ENCODE measurements at regions not wholly inside any gene's neighbourhood (a gene's known extent, or its start where the extent isn't known, plus 50 kb on each side); places are given as distances from the start of the nearest gene placed in this dataset.
"Not testable (repeated sequence)": the region's sequence is repeated elsewhere in the genome, so short reads cannot be mapped to it uniquely, and the experiment has no call there.

DNA sequence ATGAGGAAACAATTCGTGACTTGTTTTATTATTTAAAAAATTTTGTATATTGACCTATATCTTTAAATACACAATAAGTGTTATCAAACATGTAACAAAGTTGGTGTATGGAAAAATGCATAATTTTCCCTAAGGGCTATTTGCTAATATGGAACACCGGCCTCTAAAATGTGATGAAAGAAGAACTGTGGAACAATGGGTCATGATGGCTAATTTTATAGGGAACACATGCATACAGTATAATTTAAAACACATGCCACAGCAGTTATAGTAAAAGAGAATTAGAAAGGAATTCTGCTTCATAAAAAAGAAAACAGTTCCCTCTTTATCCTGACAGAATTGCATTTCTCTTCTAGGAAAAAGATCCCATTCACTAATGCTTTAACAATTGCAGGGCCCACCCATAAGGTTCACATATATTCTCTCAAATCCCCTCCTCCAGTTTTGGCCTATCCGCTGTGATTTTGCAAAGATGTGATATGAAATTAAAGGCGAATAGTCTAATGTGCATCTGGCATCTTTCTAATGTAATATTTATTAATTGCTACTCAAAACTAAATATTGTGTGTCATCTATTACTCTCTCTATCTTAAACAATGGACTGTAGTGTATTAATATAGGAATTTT is 628.1 kb upstream of the CITED2 start:
- no peak overlapping the region for H3K4me3 ChIP-seq (ENCODE audit: low read length)
- DNase-seq (ENCODE audit: low read depth), result no peak
- TF ChIP-seq, protein P1, sequence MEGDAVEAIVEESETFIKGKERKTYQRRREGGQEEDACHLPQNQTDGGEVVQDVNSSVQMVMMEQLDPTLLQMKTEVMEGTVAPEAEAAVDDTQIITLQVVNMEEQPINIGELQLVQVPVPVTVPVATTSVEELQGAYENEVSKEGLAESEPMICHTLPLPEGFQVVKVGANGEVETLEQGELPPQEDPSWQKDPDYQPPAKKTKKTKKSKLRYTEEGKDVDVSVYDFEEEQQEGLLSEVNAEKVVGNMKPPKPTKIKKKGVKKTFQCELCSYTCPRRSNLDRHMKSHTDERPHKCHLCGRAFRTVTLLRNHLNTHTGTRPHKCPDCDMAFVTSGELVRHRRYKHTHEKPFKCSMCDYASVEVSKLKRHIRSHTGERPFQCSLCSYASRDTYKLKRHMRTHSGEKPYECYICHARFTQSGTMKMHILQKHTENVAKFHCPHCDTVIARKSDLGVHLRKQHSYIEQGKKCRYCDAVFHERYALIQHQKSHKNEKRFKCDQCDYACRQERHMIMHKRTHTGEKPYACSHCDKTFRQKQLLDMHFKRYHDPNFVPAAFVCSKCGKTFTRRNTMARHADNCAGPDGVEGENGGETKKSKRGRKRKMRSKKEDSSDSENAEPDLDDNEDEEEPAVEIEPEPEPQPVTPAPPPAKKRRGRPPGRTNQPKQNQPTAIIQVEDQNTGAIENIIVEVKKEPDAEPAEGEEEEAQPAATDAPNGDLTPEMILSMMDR (IDR thresholded peaks at IDR 0.05; ENCODE audit: insufficient read depth, low read depth, low read length, missing control alignments), result no peak

DNA sequence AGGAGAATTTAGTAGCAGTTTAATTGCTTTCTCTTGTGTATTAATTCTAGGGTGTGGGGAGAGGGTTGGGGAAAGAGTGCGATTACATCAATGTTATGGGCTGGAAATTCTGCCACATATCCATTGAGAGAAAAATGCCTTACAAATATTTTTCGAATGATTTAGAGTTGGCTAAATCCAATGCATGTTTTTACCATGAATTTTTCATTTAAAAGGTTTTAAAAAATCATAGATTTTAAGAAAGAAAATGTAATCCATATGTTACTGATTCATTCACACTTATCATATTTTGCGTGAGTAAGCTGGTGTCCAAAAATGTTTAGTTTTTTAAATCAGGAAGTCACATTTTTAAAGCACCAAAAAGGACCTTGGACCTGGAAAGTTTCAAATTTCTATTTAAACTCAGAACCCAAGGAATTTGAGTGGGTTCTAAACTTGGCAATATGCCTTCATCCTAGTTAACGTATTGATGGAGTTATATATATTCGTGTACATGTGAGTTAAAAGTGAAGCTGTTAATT is 627.4 kb upstream of the CITED2 start:
- DNase-seq (ENCODE audit: low read depth), result no peak
- TF ChIP-seq, protein P1 (IDR thresholded peaks at IDR 0.05; ENCODE audit: insufficient read depth, low read depth, low read length, missing control alignments), result no peak
- no peak overlapping the region for H3K4me3 ChIP-seq (ENCODE audit: low read length)

DNA sequence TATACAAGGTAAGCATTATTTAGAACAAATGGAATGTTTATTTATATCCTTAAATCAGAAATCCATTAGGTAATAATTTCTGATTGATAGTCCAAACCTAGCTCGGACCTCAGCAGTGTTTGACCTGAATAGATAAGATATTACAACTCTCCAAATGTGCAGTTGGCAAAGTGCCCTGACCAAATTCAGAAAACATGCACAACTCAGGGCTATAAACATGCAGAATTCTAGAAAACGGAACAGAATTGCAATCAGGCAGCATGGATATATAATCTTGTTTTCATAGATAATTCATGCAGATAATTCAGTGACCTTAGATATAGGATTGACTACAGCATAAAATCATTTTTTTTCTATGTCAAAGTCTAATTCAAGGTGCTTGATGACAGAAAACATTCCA is 626.6 kb upstream of the CITED2 start:
- H3K4me3 ChIP-seq (ENCODE audit: low read length), result no peak overlapping the region
- DNase-seq (ENCODE audit: low read depth), result no peak
- TF ChIP-seq, protein P1 (IDR thresholded peaks at IDR 0.05; ENCODE audit: insufficient read depth, low read depth, low read length, missing control alignments), result no peak

DNA sequence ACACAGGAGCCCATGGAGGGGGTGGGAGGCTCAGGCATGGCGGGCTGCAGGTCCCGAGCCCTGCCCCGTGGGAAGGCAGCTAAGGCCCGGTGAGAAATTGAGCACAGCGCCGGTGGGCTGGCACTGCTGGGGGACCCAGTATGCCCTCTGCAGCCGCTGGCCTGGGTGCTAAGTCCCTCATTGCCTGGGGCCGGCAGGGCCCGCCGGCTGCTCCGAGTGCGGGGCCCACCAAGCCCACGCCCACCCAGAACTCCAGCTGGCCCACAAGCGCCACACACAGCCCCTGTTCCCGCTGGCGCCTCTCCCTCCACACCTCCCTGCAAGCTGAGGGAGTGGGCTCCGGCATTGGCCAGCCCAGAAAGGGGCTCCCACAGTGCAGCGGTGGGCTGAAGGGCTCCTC is 625.2 kb upstream of the CITED2 start:
- not testable (repeated sequence) for H3K4me3 ChIP-seq (ENCODE audit: low read length); DNase-seq (ENCODE audit: low read depth)

DNA sequence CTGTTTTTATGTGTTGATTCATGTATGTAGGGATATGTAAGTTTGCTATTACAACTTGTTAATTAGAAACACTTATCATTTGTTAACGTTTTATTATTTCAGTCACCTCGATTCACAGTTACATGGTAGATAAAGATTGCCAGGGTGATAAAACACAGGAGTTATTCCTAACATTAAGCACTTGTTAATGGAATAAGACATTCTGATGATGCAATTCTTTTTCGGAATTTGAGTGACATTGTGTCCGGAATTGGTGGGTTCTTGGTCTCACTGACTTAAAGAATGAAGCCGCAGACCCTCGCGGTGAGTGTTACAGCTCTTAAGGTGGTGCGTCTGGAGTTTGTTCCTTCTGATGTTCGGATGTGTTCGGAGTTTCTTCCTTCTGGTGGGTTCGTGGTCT is 624.0 kb upstream of the CITED2 start:
- H3K4me3 ChIP-seq (ENCODE audit: low read length); DNase-seq (ENCODE audit: low read depth): not testable (repeated sequence)

GRCh38 chr6:139996253-139996834 is 621.9 kb upstream of the CITED2 start:
- TF ChIP-seq, protein P1 (IDR thresholded peaks at IDR 0.05; ENCODE audit: insufficient read depth, low read depth, low read length, missing control alignments), result peak; percentile 25
- DNase-seq (ENCODE audit: low read depth), result peak; percentile 40
- H3K4me3 ChIP-seq (ENCODE audit: low read length), result no peak overlapping the region

GRCh38 chr6:139994998-139995397 is 620.5 kb upstream of the CITED2 start:
- no peak overlapping the region for H3K4me3 ChIP-seq (ENCODE audit: low read length)
- TF ChIP-seq, protein P1 (IDR thresholded peaks at IDR 0.05; ENCODE audit: insufficient read depth, low read depth, low read length, missing control alignments), result no peak
- no peak for DNase-seq (ENCODE audit: low read depth)

DNA sequence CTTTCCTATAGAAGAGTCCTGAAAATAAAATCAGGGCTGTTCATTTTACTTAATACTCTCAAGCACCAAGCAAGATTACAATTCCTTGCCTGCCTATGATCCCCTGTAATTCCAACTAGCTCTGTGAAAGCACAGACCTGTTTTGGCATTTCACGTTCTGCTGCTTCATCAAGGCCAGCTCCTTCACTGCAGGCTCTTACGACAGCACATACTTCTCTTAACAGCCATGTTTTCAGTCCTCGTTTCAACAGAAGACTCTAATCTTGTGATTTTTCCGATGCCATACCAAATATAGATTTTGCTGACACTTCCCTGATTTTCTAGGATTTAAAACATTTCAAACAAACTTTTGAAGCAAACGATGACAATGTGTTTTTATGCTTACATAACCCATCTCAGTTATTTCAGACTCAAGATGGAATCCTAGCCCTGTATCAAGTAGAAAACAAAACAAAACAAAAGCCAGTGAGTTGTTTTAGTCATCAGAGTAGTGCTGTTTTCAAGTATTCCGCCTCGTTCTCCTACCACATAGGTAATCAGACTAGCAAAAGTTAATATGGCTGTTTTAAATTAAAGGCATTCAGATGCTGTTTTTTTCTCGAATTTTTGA is 616.5 kb upstream of the CITED2 start:
- H3K4me3 ChIP-seq (ENCODE audit: low read length), result no peak overlapping the region
- no peak for DNase-seq (ENCODE audit: low read depth)
- TF ChIP-seq, protein P1 (IDR thresholded peaks at IDR 0.05; ENCODE audit: insufficient read depth, low read depth, low read length, missing control alignments), result no peak

Data from epithelial cell of esophagus (primary cell).